GM18520 (cell line): ENCODE measurements at regions not wholly inside any gene's neighbourhood (a gene's known extent, or its start where the extent isn't known, plus 50 kb on each side); places are given as distances from the start of the nearest gene placed in this dataset.

Source experiments
- ATAC-seq: cut with Tn5 transposase; IDR thresholded peaks from one replicate; pipeline ENCODE4 v1.9.1; 2021; ENCODE audit not compliant: unreplicated experiment

DNA sequence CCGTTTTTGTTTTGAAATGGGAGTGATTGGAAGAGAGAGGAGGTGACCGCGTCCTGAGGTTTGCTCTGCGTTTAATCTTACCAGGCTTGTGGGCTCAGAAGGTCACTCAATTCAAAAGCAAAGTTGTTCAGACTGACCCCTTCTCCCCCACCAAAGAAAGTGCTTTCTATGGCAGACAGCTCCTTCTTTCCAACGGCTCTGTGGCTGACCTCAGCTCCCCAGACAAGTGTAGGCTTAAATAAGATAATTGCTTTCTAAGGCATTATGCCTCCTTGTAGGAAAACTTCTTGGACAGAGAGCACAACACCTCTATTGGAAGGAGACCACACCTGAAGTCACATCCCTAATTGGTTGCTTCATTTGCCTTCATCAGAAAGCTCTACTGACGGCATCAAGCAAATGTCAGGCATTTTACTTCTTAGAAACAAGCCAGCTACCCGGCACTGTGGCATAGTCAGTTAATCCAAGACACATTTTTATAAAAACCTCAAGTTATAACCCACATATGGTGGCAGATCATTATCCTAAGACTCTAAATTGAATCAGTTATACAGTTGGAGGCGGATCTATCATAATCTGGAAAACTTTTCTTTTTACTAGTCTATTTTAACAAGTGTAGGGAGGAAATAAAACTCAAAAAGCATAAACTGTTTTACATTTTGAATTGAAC lies 94.9 kb downstream of the TMEM174 start:
- no peak for ATAC-seq

DNA sequence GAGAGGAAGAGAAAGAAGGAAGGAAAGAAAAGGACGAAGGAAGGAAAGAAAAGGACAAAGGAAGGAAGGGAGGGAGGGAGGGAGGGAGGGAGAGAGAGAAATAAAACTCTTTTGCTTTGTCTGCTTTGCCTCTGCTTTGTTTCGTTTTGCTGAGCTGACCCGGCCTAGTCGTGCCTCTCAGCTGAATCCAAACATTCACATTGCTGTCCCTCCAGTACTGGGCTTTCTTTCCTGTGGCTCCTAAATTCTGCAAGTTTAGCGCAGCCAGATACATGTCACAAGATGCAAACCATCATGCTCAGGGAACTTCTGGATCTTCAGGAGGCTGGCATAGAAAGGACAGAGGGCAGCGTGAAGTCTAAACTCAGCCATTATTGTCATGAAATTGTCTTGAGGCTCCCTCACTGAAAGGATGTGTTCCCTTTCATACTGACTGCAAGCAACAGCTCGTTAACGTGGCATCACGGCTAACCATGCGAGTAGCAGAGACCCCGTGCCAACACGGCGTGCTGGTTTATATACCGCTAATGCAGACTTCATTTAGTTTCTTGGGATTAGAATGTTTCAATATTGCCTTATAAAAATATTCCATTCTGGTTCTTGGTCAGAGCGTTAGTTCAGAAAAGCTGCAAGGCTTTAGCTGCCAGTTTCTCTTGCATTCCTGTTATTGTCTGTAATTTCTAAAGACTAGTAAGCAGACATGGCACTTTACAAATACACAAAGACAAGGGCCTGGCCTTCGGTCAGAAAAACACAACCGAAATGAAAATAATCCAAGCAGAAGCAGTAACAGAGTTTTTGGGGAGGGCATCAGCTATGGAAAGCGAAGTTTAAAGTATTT lies 94.2 kb downstream of the TMEM174 start:
- no peak for ATAC-seq

DNA sequence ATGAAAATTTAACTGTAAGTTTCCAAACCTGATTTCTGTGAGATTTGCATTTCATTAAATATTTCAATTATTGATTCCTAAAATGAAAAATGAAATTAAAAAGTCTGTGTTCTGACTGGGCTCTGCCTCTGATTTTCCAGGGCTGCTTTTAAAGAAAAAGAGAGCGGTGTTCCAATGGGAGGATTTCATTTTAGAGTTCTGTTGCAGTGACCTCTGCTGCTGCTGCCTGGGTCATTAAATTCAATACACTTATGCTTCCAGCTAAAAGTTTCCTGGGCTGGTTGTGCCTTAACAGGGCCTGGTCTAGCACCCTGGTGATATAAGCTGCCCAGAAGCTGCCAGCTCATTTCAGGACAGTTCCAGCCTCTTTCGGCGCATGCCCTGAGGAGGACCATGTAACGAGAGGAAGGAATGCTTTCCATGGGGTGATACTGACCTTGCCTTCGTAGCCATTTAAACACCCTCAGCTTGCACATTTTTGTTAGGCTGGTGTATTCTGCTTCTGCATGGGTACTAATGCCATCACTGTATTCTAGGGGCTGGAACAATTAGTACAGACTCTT lies 93.3 kb downstream of the TMEM174 start:
- no peak for ATAC-seq

DNA sequence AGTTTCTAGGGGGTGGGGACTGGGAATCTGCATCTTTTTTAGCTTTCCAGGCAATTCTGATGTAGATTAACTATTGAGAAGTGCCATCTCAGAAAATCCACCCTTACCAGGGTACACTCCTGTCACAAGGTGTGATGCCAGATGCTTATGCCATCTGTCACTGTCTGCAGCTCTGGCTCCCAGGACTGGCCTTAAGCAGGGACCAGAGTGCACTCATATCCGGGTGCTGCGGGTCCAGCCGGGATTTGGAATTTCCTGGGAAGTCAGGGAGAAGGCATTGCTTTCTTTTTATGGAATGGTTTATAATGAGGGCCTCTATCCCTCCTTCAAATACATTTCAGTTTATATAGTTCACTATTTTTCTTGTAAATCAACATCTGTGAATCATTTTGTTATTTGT lies 92.6 kb downstream of the TMEM174 start:
- ATAC-seq = no peak

DNA sequence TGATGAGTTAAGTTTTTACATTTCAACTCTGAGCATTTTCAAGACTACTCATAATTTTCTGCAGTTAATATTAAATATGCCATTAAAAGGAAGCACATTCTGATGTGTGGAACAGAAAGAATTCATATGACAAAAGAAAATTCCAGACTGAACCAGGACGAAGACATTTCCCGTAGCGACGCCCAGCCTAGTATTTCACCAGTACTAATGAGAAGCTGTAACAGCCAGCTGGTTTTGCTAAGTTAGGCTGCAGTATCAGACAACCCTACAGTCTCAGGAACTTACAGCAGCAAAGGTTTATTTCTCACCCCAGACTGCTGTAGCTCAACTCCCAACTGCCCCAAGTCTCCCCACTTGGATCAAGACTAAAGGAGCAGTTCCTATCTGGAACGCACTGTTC lies 91.6 kb downstream of the TMEM174 start:
- no peak for ATAC-seq

DNA sequence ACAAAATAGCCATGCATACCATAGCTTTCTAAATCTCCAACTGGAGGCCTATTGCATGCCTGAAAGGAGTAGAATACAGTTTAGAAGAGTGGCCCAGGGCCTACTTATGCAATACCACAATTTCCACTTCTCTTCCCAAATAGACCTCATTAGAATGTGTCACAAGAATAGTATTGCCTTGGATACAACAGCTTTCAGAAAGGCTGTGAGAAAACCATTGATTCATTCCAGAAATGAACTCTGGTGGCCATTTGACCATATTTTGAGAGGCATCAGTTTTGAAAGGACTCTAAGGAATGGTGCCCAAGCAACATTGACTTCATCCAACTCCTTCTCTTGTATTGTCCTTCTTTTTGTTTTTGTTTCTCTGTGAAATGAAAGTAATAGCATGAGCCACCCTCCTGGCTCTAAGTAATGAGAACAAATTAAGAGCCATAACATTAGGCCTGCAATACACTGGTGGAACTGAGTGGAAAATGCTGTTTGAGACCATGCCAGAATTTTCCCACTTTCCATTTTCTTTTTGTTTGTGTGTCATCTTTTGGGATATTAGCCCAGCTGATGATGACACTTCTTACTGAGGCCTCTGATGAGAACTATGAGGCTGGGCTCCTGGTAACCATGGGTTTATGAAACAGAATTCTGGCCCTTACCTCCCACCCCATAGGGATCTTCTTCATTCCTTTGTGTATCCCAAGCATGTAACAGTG lies 90.2 kb downstream of the TMEM174 start:
- ATAC-seq = no peak

DNA sequence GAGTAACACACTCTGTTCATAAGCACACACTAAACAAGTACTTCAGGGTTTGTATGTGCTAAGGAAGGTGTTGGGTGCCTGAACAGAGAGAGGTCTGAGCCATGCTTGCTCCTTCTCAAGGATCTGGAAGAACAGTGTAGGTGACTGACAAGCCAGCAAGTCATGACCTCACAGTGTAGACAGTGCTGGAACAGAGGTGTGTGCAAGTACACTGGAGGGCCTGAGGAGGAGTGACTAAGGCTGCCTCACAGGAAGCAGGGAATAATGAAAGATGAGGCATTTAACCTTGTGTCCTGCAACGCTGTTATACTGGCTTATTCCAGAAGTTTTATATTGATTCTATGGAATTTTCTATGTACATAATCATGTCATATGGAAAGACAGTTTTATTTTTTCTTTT lies 83.9 kb downstream of the TMEM174 start:
- no peak for ATAC-seq

DNA sequence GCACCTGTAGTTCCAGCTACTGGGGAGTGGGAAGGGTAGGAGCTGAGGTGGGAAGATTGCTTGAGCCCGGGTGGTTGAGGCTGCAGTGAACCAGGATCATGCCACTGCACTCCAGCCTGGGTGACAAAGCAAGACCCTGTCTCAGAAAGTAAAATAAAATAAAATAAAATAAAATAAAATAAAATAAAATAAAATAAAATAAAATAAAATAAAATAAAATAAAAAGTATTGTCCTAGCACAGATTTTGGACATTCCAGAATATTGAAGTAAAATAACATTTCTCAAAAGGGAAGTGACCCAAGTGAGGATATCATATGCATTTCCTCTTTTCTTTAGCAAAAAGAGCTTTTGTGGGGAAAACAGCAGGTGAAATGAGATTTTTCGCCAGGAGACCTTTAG lies 83.5 kb downstream of the TMEM174 start:
- no peak for ATAC-seq

DNA sequence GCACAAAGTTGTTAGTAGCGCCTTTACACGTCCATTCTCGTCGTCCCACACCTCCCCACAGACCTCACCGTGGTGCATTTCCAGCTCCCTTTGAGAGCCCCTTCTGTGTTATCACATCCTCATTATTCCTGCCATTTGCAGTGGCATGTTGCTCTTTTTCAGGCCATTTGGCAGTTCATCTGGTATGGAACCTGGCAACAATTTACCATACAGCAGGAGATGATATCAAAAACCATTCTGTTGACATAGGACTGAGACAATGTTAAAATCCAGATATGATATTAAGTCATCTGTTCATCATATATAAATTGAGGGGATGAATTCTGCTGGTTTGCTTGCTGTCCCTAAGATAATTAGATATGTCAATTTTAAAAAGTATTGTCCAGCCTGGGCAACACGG lies 83.0 kb downstream of the TMEM174 start:
- no peak for ATAC-seq

DNA sequence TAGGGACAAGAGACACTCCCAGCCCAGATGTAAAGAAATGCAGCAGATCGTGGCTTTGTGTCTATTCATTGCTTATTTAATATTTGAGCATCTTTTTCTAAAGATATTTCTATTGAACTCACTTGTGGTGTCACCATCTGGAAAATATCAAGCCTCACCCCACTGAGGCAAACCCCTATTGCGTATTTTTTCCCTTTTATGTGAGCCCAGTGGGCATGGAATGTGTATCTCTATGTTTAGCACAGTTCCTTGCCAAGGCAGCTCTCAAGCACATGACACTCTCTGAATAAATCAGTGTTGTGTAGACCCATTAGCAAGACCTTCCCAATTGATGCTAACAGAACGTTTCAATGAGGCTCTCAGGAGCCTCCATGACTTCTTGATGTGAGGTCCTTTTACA lies 81.6 kb downstream of the TMEM174 start:
- no peak for ATAC-seq

DNA sequence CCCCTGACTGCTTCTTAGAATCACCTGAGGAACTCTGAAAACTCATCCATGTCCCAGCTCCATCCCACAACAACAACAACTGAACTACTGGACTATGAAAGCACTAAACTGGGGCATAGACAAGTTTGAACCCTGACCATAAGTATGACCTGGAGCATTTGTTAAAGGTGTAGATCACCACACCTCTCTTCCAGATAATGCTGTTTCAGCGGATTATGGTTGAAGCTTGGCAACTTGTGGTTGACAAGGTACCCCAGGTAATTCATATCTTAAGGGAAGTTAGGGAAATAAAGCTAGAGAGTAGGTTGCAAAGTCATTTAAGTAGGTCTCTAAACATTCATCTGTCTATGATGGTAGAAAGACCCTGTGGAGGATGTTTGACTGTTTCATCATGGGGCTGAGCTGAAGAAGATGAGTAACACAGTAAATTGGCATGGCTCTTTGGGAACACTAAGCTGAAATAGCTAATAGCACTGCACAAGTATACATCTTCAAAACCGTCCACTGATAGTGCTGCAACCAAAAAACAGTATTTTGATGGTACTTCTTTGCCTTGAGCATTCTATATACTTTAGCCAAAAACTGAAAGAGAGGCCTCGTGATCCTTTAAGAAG lies 80.2 kb downstream of the TMEM174 start:
- no peak for ATAC-seq

DNA sequence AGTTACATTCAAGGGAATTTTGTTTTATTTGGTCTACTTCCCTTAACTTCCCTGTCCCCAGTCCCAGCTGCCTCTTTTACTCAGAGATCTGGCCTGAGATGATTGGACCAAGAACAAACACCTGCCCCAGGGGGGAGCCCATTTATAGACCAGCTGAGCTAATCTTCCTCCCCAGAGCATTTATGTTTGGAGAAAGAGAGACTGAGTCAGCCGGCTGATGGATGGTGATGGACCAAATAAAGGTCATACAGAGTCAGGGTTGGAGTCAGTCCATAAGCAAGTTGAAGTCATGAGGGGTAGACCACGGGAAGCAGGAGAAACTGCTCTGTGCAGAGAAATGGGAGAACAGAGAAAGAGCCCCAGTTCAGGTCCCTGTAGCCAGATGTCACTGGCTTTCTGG lies 77.7 kb downstream of the TMEM174 start:
- ATAC-seq = no peak

DNA sequence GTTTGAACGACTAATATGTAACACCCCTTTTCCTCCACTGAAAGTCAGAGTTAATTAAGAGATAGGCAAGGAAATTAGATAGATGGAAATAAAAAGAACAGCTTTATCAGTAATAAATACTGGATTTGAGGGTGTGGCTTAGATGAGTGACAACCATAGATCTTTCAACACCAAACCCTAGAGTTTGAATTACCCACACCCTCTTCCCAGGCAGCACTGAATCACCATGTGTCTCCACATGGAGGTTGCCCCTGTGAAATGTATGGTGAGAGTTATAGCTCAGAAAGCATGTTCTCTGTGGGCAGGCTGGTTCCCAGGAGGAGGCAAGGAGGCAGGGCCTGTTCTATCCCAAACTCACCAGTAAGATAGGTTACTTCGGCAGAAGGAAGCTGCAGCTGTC lies 69.7 kb downstream of the TMEM174 start:
- ATAC-seq = no peak

DNA sequence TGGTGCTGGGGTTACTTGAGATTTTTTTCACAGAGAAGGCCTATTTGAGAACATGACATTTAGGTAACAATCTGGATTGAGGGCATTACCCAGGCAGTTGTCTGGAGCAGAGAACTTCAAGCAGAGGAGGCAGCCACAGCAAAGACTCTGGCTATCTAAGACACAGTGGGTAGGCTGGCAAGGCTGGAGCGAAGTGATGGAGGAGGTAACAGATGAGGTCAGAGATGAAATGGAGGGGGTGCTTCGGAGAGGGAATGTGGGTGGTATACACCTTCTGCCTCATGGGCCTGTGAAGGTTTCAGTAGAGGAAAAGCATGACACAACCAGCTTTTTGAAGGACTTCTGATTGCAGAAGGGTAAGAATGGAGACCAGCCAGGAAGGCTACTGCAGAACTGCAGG lies 65.9 kb downstream of the TMEM174 start:
- no peak for ATAC-seq

DNA sequence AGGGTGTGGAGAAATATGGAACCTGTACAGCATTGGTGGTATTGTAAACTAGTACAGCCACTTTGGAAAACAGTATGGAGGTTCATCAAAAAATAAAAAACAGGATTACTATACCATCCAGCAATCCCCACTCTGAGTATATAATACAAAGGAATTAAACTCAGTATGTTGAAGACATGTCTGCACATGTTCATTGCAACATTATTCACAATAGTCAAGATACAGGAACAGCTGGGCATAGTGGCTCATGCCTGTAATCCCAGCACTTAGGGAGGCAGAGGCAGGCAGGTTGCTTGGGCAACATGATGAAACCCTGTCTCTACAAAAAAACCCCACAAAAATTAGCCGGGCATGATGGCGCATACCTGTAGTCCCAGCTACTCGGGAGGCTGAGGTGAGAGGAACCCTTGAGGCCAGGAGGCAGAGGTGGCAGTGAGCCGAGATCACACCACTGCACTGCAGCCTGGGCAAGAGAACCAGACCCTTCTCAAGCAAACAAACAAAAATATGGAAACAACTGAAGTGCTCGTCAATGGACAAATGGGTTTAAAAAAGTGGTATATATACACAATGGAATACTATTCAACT lies 63.6 kb downstream of the TMEM174 start:
- no peak for ATAC-seq

DNA sequence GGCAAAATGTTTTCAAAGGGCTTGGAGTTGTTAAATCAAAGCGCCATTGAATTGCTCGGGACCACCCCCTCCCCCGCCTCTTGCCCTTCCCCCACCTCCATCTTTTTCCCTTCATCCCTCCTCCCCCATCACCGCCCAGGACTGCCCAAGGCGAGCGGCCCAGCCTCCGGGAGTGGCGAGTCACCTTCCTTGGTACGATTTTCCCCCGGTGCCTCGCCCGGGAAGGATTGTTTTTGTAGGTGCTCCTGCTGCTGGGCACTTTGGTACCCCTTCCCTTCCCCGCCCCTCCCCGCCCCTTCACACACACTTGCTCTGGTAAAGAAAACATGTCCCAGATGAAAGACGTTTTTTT lies 61.2 kb downstream of the TMEM174 start:
- ATAC-seq = no peak

DNA sequence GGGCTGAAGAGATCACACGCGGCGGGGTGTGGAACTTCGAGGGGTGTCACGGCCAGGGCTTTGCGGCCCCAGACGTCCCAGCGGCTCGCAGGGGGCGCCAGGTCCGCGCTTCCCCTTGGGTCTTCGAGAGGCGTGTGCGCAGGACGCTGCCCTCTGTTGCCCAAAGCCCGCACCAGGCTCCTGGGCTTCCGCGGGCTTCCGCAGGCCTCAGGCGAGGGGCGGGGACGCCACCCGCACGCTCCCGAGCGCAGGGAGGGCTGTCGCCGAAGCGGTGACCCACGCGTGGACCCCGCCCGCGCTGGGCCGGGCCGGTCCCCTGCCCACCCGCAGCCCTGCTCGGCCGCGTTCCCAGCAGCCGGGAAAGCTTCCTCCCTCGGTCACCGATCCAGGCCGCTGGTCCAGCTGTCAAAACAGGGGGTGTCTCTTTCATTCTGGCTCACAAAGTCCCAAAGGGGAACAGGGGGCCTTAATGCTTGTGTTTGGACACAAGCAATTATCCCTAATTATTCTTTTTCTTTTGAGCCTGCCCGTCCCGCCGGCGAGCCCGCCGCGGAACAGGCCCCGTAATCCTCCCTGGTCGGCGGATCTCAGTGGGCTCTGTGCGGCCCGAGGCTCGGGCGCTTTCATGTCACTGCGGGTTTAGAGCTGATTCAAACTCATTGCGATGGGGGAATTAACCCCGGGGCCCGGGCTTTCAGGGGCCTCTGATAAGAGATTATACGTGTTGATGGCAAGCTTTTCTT lies 60.6 kb downstream of the TMEM174 start:
- no peak for ATAC-seq

DNA sequence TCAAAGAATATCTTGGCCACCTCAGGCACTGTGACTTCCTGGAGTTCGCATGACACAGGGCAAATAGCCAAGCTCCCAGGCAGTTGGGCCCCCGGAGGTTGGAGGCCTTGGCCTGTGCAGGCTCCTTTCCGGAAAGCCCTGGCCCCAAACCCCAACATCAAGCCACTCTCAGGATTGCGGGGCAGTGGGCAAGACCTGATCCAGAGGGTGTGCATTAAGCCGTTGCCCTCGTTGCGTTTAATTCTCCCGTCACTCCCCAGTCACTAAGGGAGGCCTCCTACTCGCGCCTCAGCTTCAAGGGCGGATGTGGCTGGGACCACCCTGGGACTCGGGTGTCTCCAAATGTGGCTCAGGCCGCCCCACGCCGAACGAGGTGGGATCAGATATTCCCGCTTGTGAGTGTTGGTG lies 60.1 kb downstream of the TMEM174 start:
- ATAC-seq = no peak

DNA sequence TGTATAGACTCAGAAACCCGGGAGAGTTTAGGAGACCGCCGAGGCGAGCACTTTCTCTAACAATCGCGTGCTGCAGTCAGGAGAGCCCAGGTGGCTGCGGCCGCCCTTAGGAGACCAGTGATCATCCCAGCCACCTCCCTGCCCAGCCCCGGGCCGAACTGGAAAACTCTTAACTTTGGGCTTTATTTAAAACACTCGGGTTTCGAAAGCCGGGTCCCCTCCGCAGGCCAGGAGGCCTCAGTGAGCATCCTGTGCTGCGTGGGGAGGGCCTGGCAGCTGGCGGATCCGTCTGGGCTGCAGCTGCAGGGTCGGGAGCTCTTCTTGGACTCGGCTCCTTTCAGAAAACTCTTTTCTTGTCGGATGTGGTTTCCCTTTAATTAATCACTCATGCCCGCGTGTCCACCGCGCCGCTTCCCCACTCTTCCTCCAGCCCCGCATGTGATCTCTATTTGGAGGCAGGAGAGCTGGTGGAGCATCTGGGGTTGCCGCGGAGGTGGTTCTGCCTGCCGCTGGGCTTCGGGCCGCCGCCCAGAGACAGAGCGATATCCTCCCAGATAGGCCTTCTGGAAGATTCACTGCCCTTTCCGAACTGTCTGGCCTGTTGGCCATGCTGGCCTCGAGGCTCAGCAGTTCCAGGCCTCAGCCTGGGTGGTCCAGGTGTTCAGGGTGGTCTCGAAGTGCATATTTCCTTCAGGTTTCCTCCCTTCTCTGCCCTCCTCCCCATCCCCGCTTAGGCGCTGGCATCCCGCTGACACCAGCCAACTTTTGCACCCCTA lies 59.5 kb downstream of the TMEM174 start:
- ATAC-seq = no peak
